ENCODE measurements at regions not wholly inside any gene's neighbourhood (a gene's known extent, or its start where the extent isn't known, plus 50 kb on each side); places are given as distances from the start of the nearest gene placed in this dataset.

- TF ChIP-seq, protein P1, sequence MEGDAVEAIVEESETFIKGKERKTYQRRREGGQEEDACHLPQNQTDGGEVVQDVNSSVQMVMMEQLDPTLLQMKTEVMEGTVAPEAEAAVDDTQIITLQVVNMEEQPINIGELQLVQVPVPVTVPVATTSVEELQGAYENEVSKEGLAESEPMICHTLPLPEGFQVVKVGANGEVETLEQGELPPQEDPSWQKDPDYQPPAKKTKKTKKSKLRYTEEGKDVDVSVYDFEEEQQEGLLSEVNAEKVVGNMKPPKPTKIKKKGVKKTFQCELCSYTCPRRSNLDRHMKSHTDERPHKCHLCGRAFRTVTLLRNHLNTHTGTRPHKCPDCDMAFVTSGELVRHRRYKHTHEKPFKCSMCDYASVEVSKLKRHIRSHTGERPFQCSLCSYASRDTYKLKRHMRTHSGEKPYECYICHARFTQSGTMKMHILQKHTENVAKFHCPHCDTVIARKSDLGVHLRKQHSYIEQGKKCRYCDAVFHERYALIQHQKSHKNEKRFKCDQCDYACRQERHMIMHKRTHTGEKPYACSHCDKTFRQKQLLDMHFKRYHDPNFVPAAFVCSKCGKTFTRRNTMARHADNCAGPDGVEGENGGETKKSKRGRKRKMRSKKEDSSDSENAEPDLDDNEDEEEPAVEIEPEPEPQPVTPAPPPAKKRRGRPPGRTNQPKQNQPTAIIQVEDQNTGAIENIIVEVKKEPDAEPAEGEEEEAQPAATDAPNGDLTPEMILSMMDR (IDR thresholded peaks at IDR 0.05; ENCODE audit: insufficient read depth, low read length) = no peak
- no peak for TF ChIP-seq POLR2AphosphoS5 (IDR thresholded peaks at IDR 0.05; ENCODE audit: low read depth)
- TF ChIP-seq, protein P2, sequence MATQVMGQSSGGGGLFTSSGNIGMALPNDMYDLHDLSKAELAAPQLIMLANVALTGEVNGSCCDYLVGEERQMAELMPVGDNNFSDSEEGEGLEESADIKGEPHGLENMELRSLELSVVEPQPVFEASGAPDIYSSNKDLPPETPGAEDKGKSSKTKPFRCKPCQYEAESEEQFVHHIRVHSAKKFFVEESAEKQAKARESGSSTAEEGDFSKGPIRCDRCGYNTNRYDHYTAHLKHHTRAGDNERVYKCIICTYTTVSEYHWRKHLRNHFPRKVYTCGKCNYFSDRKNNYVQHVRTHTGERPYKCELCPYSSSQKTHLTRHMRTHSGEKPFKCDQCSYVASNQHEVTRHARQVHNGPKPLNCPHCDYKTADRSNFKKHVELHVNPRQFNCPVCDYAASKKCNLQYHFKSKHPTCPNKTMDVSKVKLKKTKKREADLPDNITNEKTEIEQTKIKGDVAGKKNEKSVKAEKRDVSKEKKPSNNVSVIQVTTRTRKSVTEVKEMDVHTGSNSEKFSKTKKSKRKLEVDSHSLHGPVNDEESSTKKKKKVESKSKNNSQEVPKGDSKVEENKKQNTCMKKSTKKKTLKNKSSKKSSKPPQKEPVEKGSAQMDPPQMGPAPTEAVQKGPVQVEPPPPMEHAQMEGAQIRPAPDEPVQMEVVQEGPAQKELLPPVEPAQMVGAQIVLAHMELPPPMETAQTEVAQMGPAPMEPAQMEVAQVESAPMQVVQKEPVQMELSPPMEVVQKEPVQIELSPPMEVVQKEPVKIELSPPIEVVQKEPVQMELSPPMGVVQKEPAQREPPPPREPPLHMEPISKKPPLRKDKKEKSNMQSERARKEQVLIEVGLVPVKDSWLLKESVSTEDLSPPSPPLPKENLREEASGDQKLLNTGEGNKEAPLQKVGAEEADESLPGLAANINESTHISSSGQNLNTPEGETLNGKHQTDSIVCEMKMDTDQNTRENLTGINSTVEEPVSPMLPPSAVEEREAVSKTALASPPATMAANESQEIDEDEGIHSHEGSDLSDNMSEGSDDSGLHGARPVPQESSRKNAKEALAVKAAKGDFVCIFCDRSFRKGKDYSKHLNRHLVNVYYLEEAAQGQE (IDR thresholded peaks at IDR 0.05; ENCODE audit: insufficient replicate concordance, low read depth) = no peak
- TF ChIP-seq GABPA (IDR thresholded peaks at IDR 0.05; ENCODE audit: low read depth) = no peak
- TF ChIP-seq SPI1 (IDR thresholded peaks at IDR 0.05; ENCODE audit: borderline replicate concordance, low read depth) = no peak
Measured at GRCh38 chr6:113767985-113768384, 89.2 kb upstream of the MARCKS start.
